ENCODE measurements at regions not wholly inside any gene's neighbourhood (a gene's known extent, or its start where the extent isn't known, plus 50 kb on each side); places are given as distances from the start of the nearest gene placed in this dataset.

GRCh38 chr4:125620066-125620860 lies 305.5 kb downstream of the FAT4 start:
- Histone ChIP-seq H3K36me3 (ENCODE audit: low read depth) (no peaks in the 10 kb centered on the region), H3F3A (ENCODE audit: insufficient read depth) (no peaks in the 10 kb centered on the region), H3K9ac (peak overlapping the region; percentile 29; the same call in 1 of the 2 replicates), H3K9me3 (ENCODE audit: low read depth) (no peaks in the 10 kb centered on the region), H3K27ac (0 out of 2 replicates have a peak overlapping the region, but pooled peaks have one; percentile 0), H3K4me1 (ENCODE audit: insufficient read depth) (peaks cover 5% of the 10 kb centered on the region; the same call in 1 of the 2 replicates), H3K27me3 (replicated peaks; ENCODE audit: insufficient read depth) (no peaks in the 10 kb centered on the region), H3K79me2 (ENCODE audit: insufficient read depth) (no peaks in the 10 kb centered on the region), H2AFZ (peak overlapping the region; percentile 72), H3K9me2 (ENCODE audit: insufficient read depth) (no peaks in the 10 kb centered on the region), H3K4me3 (peak overlapping the region; percentile 9; the same call in 1 of the 2 replicates), H3K4me2 (ENCODE audit: unreplicated experiment) (peak overlapping the region; percentile 23), H4K20me1 (ENCODE audit: insufficient read depth) (no peaks in the 10 kb centered on the region)
- WGBS, 2 experiments (ENCODE audit: low coverage in 1 of 2, low lambda C conversion rate in 2 of 2, missing lambda C conversion rate in 2 of 2): 4 to 6% methylated on average over 3 of the region's 3 CpGs
- in situ Hi-C loops (cut with MboI): no loop called here
- no peak for TF ChIP-seq EZH2phosphoT487 (IDR thresholded peaks at IDR 0.05; ENCODE audit: insufficient read depth, low read depth)
- TF ChIP-seq EZH2 (IDR thresholded peaks at IDR 0.05; ENCODE audit: insufficient read depth, poor library complexity, severe bottlenecking): no peak
- peak; percentile 2 for DNase-seq

GRCh38 chr4:125624951-125625350 lies 310.2 kb downstream of the FAT4 start:
- no peak for TF ChIP-seq EZH2 (IDR thresholded peaks at IDR 0.05; ENCODE audit: insufficient read depth, poor library complexity, severe bottlenecking)
- no peak for TF ChIP-seq EZH2phosphoT487 (IDR thresholded peaks at IDR 0.05; ENCODE audit: insufficient read depth, low read depth)
- Histone ChIP-seq H3K4me2 (ENCODE audit: unreplicated experiment) (no peak overlapping the region), H3F3A (ENCODE audit: insufficient read depth) (no peaks in the 10 kb centered on the region), H3K9me2 (ENCODE audit: insufficient read depth) (no peaks in the 10 kb centered on the region), H3K79me2 (ENCODE audit: insufficient read depth) (no peaks in the 10 kb centered on the region), H3K4me3 (no peak overlapping the region), H3K27ac (no peak overlapping the region), H2AFZ (no peak overlapping the region), H4K20me1 (ENCODE audit: insufficient read depth) (no peaks in the 10 kb centered on the region), H3K4me1 (ENCODE audit: insufficient read depth) (peaks cover 5% of the 10 kb centered on the region; the same call in 1 of the 2 replicates), H3K9me3 (ENCODE audit: low read depth) (no peaks in the 10 kb centered on the region), H3K9ac (no peak overlapping the region), H3K36me3 (ENCODE audit: low read depth) (no peaks in the 10 kb centered on the region), H3K27me3 (replicated peaks; ENCODE audit: insufficient read depth) (no peaks in the 10 kb centered on the region)
- 60 to 69% methylated on average over 1 of the region's 1 CpG for WGBS, 2 experiments (ENCODE audit: low coverage in 1 of 2, low lambda C conversion rate in 2 of 2, missing lambda C conversion rate in 2 of 2)
- in situ Hi-C loops (cut with MboI): no loop called here
- no peak for DNase-seq

GRCh38 chr4:125626946-125627345 lies 312.2 kb downstream of the FAT4 start:
- TF ChIP-seq EZH2phosphoT487 (IDR thresholded peaks at IDR 0.05; ENCODE audit: insufficient read depth, low read depth): no peak
- no peak for TF ChIP-seq EZH2 (IDR thresholded peaks at IDR 0.05; ENCODE audit: insufficient read depth, poor library complexity, severe bottlenecking)
- H2AFZ ChIP-seq: no peak overlapping the region
- H4K20me1 ChIP-seq (ENCODE audit: insufficient read depth): no peaks in the 10 kb centered on the region
- no peaks in the 10 kb centered on the region for H3K9me3 ChIP-seq (ENCODE audit: low read depth)
- H3K27ac ChIP-seq: no peak overlapping the region
- in situ Hi-C loops (cut with MboI): no loop called here
- H3F3A ChIP-seq (ENCODE audit: insufficient read depth): no peaks in the 10 kb centered on the region
- no peaks in the 10 kb centered on the region for H3K79me2 ChIP-seq (ENCODE audit: insufficient read depth)
- H3K4me1 ChIP-seq (ENCODE audit: insufficient read depth): no peaks in the 10 kb centered on the region
- H3K4me2 ChIP-seq (ENCODE audit: unreplicated experiment): no peak overlapping the region
- no peak for DNase-seq
- H3K9ac ChIP-seq: no peak overlapping the region
- 89 to 94% methylated on average over 1 of the region's 1 CpG for WGBS, 2 experiments (ENCODE audit: low coverage in 1 of 2, low lambda C conversion rate in 2 of 2, missing lambda C conversion rate in 2 of 2)
- no peak overlapping the region for H3K4me3 ChIP-seq
- H3K9me2 ChIP-seq (ENCODE audit: insufficient read depth): no peaks in the 10 kb centered on the region
- no peaks in the 10 kb centered on the region for H3K27me3 ChIP-seq (replicated peaks; ENCODE audit: insufficient read depth)
- no peaks in the 10 kb centered on the region for H3K36me3 ChIP-seq (ENCODE audit: low read depth)

GRCh38 chr4:125639182-125639621 lies 324.4 kb downstream of the FAT4 start:
- in situ Hi-C loops (cut with MboI): no loop called here
- H3K4me2 ChIP-seq (ENCODE audit: unreplicated experiment): no peak overlapping the region
- H2AFZ ChIP-seq: peak overlapping the region; percentile 66

More at GRCh38 chr4:125639182-125639621, 324.4 kb downstream of the FAT4 start:
- Histone ChIP-seq H4K20me1 (ENCODE audit: insufficient read depth) (no peaks in the 10 kb centered on the region), H3K9ac (no peak overlapping the region), H3K9me3 (ENCODE audit: low read depth) (no peaks in the 10 kb centered on the region), H3K27ac (no peak overlapping the region), H3K79me2 (ENCODE audit: insufficient read depth) (no peaks in the 10 kb centered on the region), H3K9me2 (ENCODE audit: insufficient read depth) (no peaks in the 10 kb centered on the region; the same call in 1 of the 2 replicates), H3K4me1 (ENCODE audit: insufficient read depth) (peaks cover 7% of the 10 kb centered on the region; the same call in 1 of the 2 replicates), H3K36me3 (ENCODE audit: low read depth) (no peaks in the 10 kb centered on the region), H3K4me3 (no peak overlapping the region), H3F3A (ENCODE audit: insufficient read depth) (no peaks in the 10 kb centered on the region), H3K27me3 (replicated peaks; ENCODE audit: insufficient read depth) (no peaks in the 10 kb centered on the region)
- TF ChIP-seq EZH2 (IDR thresholded peaks at IDR 0.05; ENCODE audit: insufficient read depth, poor library complexity, severe bottlenecking) (no peak), EZH2phosphoT487 (IDR thresholded peaks at IDR 0.05; ENCODE audit: insufficient read depth, low read depth) (no peak)
- peak; percentile 48 for DNase-seq
- 13 to 14% methylated on average over 6 of the region's 6 CpGs for WGBS, 2 experiments (ENCODE audit: low coverage in 1 of 2, low lambda C conversion rate in 2 of 2, missing lambda C conversion rate in 2 of 2)

Measured in GM23248 (cell line).